Activated CD8-positive, alpha-beta memory T cell treated with anti-CD3 and anti-CD28 coated beads, Interleukin-2, amount 50 U/mL, for 48 hours (primary cell): ENCODE measurements at regions not wholly inside any gene's neighbourhood (a gene's known extent, or its start where the extent isn't known, plus 50 kb on each side); places are given as distances from the start of the nearest gene placed in this dataset.

Experiments
- DNase-seq: peaks from one replicate; pipeline ENCODE4 v3.0.0-alpha.2; 2020

DNA sequence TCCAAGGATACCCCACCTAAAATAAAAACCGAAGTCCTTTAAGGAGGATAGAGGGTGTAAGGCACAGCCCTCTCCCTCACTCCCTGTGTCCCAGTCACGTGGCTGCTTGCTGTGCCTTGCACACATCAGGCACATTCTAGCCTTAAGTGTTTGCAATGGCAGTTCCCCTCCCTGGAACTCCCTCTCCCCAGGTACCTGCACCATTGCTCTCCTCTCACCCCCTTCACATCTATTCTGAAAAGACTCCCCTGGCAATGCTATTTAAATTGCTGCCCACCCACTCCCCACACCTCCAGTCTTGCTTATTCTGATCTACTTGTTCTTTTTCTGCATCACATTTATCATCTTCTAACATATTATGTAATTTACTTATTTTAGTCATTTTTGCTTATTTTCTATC lies 91.6 kb upstream of the LNX1 start:
- DNase-seq: no peak

DNA sequence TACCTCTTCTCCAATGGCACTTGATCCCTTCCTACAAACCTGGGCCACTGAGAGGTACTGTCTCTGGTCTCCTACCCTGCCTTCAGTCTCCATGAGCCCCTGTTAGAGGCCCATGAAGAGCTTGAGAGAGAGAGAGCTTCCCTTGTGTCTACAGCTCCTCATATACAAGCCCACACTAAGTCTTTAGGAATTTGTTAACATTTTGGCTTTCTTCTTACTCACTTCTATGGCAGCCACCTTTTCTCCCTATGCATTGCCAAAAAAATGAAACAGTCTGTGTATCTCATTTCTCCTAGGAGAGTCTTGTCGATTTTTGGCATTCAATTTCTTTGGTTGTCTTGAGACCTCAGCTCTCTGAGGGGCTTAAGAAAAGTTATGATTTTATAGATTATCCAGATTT lies 90.9 kb upstream of the LNX1 start:
- DNase-seq: no peak

DNA sequence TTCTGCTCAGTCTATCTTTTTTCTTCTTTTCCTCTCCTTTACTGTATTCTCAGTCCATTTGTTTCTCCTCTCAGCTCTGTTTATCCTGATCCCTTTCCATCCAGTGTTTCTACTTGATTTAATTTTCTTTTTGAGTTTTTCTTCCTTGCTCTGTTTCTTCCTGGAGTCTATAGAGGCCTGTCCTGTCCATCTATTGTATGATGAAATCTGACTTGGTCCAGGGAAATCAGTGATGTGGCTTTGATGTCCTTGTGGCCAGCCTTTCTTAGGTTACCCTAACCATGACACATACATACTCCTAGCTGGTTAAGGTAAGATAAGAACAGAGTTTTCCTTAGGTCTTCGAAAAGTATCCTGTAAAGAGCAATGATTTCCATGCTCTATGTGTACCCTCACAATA lies 89.3 kb upstream of the LNX1 start:
- no peak for DNase-seq

DNA sequence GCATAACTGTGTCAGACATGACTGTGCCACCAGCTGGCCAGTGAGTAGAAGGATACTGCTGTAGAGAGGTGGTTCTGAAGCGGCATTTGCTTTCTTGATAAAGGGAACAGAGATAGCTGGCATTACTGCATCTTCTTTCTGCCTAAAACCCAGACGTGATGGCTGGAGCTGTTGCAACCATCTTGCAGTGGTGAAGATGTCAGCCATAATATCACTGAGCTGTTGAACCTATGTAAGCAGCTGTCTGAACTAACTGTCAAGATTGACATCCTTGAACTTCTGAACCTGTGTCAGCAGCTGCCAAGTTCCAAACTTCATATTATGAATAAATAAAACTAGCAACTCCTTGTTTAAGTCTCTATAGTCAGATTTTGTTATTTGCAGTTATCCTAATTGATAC lies 88.9 kb upstream of the LNX1 start:
- DNase-seq: no peak

DNA sequence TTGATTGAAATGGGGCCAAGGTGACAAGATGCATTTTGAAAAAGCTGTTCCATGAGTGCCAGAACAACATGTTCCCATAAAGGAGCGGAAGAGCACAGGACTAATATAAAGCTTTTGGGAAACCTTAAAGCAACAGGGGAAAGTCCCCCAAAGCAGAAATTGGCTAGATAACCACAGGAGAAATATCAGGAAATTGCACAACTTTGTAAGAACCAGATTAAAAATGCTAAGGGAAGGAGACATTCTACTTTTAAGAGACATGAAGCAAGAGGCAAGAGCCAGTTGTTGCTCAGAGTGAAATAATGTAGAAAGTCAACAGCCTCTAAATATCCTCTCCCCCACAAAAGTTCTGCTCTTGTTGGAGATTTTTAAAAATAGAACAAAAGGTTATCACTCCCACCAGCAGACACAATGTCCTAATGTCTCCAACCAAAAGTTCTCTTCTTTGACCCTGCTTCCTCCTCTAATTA lies 85.2 kb upstream of the LNX1 start:
- no peak for DNase-seq

DNA sequence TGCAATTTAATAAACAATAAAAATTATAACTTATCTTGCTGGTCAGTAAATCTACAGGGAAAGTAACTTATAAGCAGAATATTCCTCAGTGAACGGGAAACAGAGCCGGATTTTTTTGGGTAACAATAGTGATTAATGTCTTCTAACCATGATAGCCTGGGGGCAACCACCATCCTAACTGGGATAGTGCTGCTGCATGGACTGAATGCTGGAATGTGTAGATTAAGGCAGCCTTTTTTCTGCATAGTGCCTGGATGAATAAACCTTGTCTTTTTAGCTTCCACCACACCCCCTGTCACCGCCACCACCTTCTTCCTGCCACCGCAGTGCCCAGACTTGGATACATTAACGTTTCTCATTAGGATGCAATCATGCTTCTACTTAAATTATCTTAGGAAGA lies 83.6 kb upstream of the LNX1 start:
- no peak for DNase-seq

DNA sequence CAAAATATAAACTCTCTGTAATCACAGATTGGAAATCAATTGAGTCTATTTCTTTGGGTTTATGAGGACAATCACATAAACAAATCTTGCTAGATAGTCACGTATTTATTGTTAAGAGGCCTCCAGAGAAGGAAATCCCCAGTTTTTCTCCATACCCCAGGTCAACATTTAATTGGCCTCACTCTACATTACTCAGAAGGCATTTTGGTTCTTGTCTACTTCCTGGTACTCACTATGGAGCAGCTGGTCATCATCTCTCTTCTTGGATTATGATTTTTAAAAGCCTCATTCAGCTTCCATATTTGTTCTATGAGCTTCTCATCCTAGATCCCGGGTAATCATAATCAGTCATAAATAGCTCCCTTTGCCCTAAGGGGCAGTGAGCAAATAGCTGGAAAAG lies 81.6 kb upstream of the LNX1 start:
- DNase-seq: no peak

DNA sequence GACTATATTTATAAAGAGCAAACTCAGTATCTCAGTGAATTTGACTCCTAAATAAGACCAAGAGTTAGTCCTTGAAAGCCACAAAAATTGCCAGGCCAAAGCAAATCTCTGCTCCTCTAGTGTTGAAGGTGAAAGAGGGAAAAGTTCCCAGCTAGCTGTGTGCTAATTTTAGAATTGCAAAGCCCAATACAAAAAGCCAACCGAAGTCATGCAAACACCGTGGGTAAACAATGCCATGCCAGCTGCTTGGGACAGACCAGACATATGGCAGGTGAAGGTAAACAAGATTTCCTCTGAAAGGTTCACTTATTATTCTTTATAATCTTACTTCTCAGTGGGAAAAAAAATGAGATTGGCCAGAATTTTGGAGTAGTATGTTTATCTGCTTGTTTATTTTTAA lies 80.5 kb upstream of the LNX1 start:
- no peak for DNase-seq

DNA sequence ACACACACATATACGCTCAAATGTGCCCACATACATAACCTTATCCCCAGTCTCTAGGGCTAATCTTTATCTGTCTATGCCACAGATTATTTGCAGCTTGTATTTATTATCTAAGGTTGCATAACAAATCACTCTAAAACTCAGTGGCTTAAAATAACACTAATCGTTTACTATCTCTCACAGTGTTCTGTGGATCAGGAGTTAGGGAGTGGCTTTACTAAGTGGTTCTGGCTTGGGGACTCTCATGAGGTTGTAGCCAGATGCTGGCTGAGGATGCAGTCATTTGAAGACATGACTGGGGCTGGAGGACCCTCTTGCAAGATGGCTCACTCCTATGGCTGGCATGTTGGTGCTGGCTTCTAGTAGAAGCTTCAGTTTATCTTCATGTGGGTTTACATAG lies 68.5 kb upstream of the LNX1 start:
- DNase-seq: no peak

DNA sequence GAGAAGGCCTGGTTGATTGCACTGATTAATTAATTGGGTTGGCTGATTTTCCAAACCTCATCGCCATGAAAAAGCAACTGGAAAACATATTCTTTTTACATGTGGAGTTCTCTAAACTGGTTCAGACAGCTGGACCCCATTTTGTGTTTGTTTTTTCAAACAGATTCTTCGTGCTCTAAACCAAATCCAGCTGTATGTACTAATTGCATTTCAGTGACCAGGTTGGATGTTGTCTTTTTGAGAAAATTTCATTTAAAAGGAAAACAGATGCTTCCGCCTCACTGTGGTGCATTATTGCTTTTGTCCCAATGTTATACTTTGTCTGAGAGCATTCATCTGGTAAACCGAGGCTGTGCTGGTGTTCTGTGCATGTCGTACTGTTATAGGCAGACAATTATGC lies 67.8 kb upstream of the LNX1 start:
- no peak for DNase-seq

DNA sequence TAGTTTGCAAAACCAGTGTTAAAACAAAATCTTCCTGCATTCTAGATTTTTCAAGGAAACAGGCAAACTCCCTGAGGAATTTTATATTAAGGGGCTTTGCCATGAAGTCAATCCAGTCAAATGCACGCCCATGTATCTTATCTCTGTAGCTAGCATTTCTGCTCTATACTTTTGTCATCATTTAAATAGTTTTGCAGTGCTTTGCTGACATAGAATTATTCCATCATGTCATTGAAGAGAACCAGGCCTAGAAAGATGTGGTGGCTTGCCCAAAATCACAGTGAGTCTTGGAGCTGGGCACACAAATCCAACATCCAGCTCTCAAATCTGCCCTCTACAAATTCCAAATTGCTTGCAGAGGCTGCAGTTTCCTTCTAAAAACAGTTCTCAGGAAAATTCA lies 66.7 kb upstream of the LNX1 start:
- DNase-seq: no peak

DNA sequence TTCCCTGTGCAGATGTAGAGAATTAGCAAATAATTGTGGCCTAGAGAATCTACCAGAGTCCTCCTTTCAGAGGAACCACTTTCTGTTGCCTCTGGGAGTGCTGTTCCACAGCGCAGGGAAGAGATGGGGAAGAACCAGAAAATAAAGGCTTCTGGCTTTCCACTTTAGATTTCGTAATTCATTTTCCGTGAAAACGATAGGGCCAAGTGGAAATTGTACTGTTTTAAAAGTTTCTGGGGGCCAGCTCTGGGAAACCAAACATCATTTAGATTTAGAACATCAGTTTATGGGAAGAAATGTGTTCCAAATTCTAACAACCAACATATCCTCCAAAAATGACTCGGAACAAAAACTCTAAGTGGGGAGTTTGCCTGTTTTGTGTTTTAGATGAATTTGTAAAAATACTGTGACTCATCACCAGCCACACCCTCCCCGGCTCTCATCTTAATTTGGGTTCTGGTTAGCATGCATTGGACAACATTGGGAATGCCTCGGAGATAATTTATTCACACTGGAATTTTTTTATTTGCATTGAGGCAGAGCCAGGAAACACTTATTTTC lies 65.2 kb upstream of the LNX1 start:
- no peak for DNase-seq

DNA sequence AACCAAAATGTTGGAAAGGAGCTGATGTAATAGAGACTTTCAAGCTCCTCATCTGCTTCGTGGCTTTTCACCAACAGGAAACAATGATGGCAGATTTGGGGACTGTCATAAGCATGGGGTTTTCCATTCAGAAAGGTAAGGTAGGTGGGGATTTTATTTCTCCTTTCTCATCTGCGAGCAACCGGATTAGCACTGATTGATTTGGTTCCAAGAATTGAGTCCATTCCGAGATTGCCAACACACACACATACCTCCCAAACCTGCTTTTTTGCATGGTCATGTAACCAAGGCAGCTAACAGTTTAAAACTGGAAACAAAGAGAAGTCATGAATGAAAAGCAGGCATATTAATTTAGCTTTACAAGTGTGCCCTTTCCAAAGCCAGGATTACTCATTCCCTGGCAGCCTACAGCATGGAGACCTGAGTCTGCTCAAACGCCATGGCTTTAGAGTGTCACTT lies 63.0 kb upstream of the LNX1 start:
- DNase-seq: no peak

DNA sequence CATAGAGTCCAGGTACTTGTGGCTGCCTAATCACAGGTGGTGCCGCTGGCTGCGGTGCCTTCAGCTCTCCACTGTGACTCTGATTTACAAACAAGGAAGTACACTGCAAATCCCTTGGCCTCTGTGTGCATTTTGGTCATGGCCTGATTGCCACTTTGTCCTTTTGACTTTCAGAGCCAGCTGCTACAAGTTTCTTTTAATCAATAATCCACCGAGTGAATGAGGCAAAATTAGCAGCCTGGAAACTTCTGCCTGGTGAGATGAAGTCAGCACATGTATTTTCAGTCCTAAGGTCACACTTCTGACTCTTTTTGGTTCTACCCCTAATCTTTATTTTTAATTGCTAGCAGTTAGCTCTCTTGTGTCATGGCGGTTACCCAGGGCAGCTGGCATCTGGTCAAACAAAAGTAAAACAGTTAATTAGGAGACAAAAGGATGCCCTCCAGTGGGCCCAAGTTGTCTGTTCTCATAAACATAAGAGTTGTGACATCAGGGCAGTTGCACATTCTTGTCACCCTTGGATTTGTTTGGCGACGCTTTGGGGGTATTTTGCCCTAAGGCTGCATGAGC lies 62.3 kb upstream of the LNX1 start:
- DNase-seq: no peak

DNA sequence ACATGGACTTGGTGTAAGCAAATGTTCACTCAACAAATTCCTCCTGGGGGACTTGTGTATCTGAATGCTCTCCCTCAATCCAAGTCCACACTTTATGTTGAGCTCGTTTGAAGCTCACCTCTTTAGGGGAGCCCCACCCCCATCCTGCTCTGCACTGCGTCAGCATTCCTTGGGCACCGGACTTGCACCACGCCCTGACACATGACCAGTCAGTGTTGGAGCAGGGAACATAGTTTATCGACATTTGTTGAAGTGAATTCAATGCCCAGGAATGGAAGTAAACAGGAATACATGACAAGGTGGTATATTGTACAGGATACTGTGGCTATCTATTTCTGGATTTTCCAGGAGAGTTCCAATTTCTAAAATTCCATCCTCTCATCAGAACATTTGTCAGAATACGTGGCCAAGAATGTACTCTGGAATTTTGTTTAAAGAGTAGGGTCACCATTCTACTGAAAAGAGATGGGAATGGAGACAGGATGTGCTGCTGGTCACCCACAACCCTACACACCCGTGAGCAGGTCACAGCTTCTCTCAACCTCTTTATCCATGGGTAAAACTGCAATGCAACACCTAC lies 60.0 kb upstream of the LNX1 start:
- DNase-seq: no peak

DNA sequence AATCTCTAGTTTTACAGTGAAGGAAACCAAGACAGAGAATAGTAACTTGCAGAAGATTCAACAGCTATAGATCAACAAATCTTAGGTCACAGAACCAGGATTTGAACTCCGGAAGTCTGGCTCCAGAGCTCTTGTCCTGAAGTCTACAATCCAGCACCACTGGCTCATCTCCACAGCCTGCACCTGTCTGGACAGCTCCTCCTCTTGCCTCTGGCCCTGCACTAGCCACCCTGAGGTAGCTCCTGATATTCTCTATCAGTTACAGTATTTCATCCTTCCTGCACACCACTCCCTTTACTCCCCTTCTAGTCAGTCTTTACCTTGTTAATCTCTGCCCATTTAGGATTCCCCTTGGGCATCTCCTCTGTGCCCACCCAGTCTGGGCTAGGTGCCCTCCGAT lies 58.1 kb upstream of the LNX1 start:
- no peak for DNase-seq

DNA sequence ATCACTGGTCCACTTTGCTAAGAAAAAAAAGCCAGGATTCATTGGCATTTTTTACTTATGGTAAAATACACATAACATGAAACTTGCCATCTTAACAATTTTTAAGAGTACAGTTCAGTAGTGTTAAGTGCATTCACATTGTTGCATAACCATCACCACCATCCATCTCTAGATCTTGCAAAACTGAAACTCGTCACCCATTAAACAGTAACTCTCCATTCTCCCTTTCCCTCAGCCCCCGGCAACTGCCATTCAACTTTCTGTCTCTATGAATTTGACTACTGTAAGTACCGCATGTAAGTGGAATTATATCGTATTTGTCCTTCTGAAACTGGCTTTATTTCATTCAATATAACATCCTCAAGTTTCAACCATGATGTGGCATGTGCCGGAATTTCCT lies 56.3 kb upstream of the LNX1 start:
- DNase-seq: no peak

DNA sequence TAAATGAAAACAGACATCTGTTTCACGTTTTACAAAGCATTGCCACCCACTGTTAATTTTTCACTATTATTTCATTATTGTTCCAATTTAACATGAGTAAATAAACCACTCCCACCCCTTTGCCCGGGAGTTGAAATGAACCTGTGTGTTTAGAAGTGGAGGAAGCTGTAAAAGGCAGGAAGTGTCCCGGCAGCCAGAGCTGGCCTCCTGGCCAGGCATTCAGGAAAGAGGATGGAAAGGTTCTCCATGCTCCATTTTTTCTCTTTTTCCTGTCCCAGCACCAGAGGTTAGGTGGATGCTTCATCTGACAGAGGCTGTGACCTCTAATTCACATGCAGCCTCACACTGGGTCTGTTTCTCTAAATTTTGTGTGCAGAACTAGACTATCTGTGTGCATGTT lies 55.5 kb upstream of the LNX1 start:
- no peak for DNase-seq

DNA sequence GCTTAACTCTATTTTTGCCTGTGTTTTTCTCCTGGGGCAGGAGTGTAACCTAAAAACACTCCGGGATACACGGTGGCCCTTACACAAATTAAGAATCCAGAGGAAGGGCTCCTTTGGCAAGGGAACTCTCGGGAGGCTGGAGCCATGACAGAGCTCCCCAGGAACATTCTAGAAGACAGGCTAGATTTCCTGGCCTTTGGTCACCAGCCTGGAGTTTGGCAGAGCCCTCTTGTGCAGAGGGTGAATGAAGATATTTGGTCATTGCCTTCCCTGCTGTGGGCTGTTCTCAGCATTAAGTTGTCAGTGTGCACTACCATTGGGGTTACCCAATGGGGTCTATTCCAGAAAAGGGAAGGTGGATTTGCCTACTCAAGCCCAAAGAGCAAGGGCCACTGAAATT lies 53.8 kb upstream of the LNX1 start:
- no peak for DNase-seq

DNA sequence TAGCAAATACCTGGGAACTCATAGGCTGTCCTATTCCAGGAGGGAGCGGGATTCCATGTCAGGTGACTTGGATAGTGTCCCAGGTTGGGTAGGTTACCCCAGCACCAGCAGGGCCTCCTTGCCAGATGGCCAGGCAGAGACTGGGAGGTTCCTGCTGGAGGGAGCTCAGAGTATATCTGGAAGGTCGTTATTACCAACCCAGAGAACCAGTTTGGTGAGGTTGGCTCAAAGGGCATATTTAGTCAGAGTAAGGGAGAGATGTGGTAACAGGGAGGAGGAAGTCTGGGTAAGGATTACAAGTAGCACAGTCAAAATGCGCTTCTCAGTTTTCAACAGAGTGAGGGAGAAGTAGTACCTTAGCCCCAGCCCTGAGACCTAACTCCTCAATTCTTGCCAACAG lies 53.3 kb upstream of the LNX1 start:
- DNase-seq: no peak
